A549 (cell line): ENCODE measurements at regions not wholly inside any gene's neighbourhood (a gene's known extent, or its start where the extent isn't known, plus 50 kb on each side); places are given as distances from the start of the nearest gene placed in this dataset.

Source experiments
- ATAC-seq, 2 experiments: fragments of 200-7000 bp in 1 of 2; fragments of >200 bp in 1 of 2; cut with Nextera tagmentation in 1 of 2; cut with Tn5 transposase in 1 of 2; 3 replicates each; pipeline versions ENCODE4 v1.8.0 to v1.9.1; 2018 to 2020; ENCODE audit warnings: mild to moderate bottlenecking in 1 of 2, moderate library complexity in 1 of 2
- CTCF ChIA-PET: fragments of 300-600 bp; sonication (Branson Sonifier 250); formaldehyde crosslinking; extraction: SDS; loops from one replicate; lab custom pipeline; 2021; ENCODE audit warnings: antibody characterized with exemption, inconsistent platforms; lab: Yijun Ruan, JAX
- POLR2A ChIA-PET: fragments of 350-600 bp; formaldehyde crosslinking; extraction: SDS; loops from one replicate; lab custom pipeline; 2021; ENCODE audit warnings: antibody characterized with exemption, inconsistent platforms; lab: Yijun Ruan, JAX
- DNase-seq, 2 experiments: peaks; one replicate each; pipeline versions ENCODE4 v3.0.0 to v3.0.0-alpha.2; 2011 to 2016; ENCODE audit warnings: low read depth in 1 of 2, low spot score in 1 of 2
- FAIRE-seq: peaks from 2 replicates; lab custom pipeline; 2011; peaks lifted over from hg19 to GRCh38; lab: Jason Lieb, UNC
- H3K27ac ChIP-seq, 2 experiments: fragments of >200 bp; sonication (Bioruptor Twin); formaldehyde crosslinking; 3 replicates each; pipeline ENCODE4 v1.5.1; 2016 to 2017
- H3K4me1 ChIP-seq: fragments of >200 bp; sonication (Bioruptor Twin); formaldehyde crosslinking; 3 replicates; pipeline ENCODE4 v1.6.1; 2016
- H3K4me2 ChIP-seq: fragments of >200 bp; sonication (Bioruptor Twin); formaldehyde crosslinking; 3 replicates; pipeline ENCODE4 v1.6.1; 2016
- H3K4me3 ChIP-seq: fragments of >200 bp; sonication (Bioruptor Twin); formaldehyde crosslinking; 3 replicates; pipeline ENCODE4 v1.5.1; 2016
- H3K9me3 ChIP-seq: fragments of >200 bp; sonication (Bioruptor Twin); formaldehyde crosslinking; 3 replicates; pipeline ENCODE4 v1.6.1; 2016
- CBX2 ChIP-seq: fragments of 200-600 bp; sonication (generic); IDR thresholded peaks from 2 replicates; pipeline ENCODE4 v1.6.1; 2016; ENCODE audit warnings: low read depth, mild to moderate bottlenecking, borderline replicate concordance
- CBX8 ChIP-seq: fragments of 200-600 bp; sonication (generic); IDR thresholded peaks from 2 replicates; pipeline ENCODE4 v1.6.1; 2016
- CEBPB ChIP-seq, 2 experiments: fragments of >200 bp in 1 of 2; sonication (Bioruptor Twin) in 1 of 2; formaldehyde crosslinking in 1 of 2; IDR thresholded peaks; 2 replicates each; pipeline ENCODE4 v1.6.1; 2012 to 2016
- ESRRA ChIP-seq: fragments of 150-350 bp; IDR thresholded peaks from 2 replicates; pipeline ENCODE4 v1.6.1; 2014; ENCODE audit warnings: mild to moderate bottlenecking, low read length, borderline replicate concordance
- FOSB ChIP-seq: fragments of 250-450 bp; sonication (Bioruptor Pico); IDR thresholded peaks from 2 replicates; pipeline ENCODE4 v1.5.0; 2020; ENCODE audit warnings: mild to moderate bottlenecking, moderate library complexity
- FOSL2 ChIP-seq, 2 experiments: fragments of 450-650 bp in 1 of 2; fragments of >200 bp in 1 of 2; sonication (Bioruptor Twin) in 1 of 2; formaldehyde crosslinking; IDR thresholded peaks; 2 replicates each; pipeline versions ENCODE4 v1.5.0 to v1.6.1; 2016 to 2020; ENCODE audit warnings: mild to moderate bottlenecking in 1 of 2, moderate library complexity in 1 of 2
- FOXS1 ChIP-seq: fragments of 250-450 bp; sonication (Bioruptor Pico); IDR thresholded peaks from 2 replicates; pipeline ENCODE4 v1.5.0; 2020; ENCODE audit warnings: mild to moderate bottlenecking, moderate library complexity
- HDAC2 ChIP-seq: fragments of 200-600 bp; sonication (generic); IDR thresholded peaks from 2 replicates; pipeline ENCODE4 v1.6.1; 2016
- HOXA7 ChIP-seq: fragments of 250-450 bp; sonication (Bioruptor Pico); IDR thresholded peaks from 2 replicates; pipeline ENCODE4 v1.5.0; 2020; ENCODE audit warnings: mild to moderate bottlenecking, moderate library complexity
- HOXB13 ChIP-seq: fragments of 250-450 bp; sonication (Bioruptor Pico); IDR thresholded peaks from 2 replicates; pipeline ENCODE4 v1.5.0; 2020; ENCODE audit warnings: low read depth, mild to moderate bottlenecking, moderate library complexity
- JUN ChIP-seq, 2 experiments: fragments of >200 bp; sonication (Bioruptor Twin); formaldehyde crosslinking; IDR thresholded peaks; 2 replicates in 1 of 2; 3 replicates in 1 of 2; pipeline ENCODE4 v1.6.1; 2016 to 2017
- MYC ChIP-seq: IDR thresholded peaks from 2 replicates; pipeline ENCODE4 v1.6.1; 2012; ENCODE audit warnings: mild to moderate bottlenecking, inconsistent platforms, low read length, improper control_type of control experiment, borderline replicate concordance
- NPAS2 ChIP-seq: fragments of 250-450 bp; sonication (Bioruptor Pico); IDR thresholded peaks from 2 replicates; pipeline ENCODE4 v1.8.0; 2022; ENCODE audit warnings: mild to moderate bottlenecking, moderate library complexity, borderline replicate concordance
- POLR2A ChIP-seq: IDR thresholded peaks from 2 replicates; pipeline ENCODE4 v1.6.1; 2012; ENCODE audit warnings: mild to moderate bottlenecking, low read length
- RAD21 ChIP-seq, 2 experiments: fragments of >200 bp in 1 of 2; sonication (Bioruptor Twin) in 1 of 2; formaldehyde crosslinking in 1 of 2; IDR thresholded peaks in 1 of 2; conservative IDR thresholded peaks in 1 of 2; 2 replicates in 1 of 2; 3 replicates in 1 of 2; pipeline ENCODE4 v1.6.1; 2012 to 2018; ENCODE audit warnings: inconsistent platforms in 1 of 2
- RCOR1 ChIP-seq: fragments of 150-350 bp; IDR thresholded peaks from 2 replicates; pipeline ENCODE4 v1.6.1; 2014; ENCODE audit warnings: antibody characterized with exemption, low read length, low read depth
- RFX5 ChIP-seq: fragments of 450-650 bp; IDR thresholded peaks from 2 replicates; pipeline ENCODE4 v1.7.1; 2014; ENCODE audit warnings: antibody characterized with exemption, mild to moderate bottlenecking, moderate library complexity
- RNF2 ChIP-seq: fragments of 200-600 bp; sonication (generic); IDR thresholded peaks from 2 replicates; pipeline ENCODE4 v1.6.1; 2016; ENCODE audit warnings: low read depth, mild to moderate bottlenecking, antibody characterized with exemption, moderate library complexity, borderline replicate concordance
- SREBF2 ChIP-seq: fragments of 450-650 bp; IDR thresholded peaks from 2 replicates; pipeline ENCODE4 v1.6.1; 2014; ENCODE audit warnings: mild to moderate bottlenecking, moderate library complexity
- ZFP36 ChIP-seq: fragments of 450-650 bp; IDR thresholded peaks from 2 replicates; pipeline ENCODE4 v1.6.1; 2014; ENCODE audit warnings: borderline replicate concordance; ENCODE audit not compliant: partially characterized antibody
- WGBS: methylation state at CpG from one replicate; pipeline ENCODE4 v1.1.6; 2017; ENCODE audit errors: missing lambda C conversion rate; 5-methylcytosine and 5-hydroxymethylcytosine counted together
- TF ChIP-seq, protein P1 (sequence below): IDR thresholded peaks from 2 replicates; pipeline ENCODE4 v1.6.1; 2012
- TF ChIP-seq, protein P2 (sequence below): IDR thresholded peaks from 2 replicates; pipeline ENCODE4 v1.6.1; 2012; ENCODE audit warnings: low read depth, borderline replicate concordance
- TF ChIP-seq, protein P3 (sequence below): IDR thresholded peaks from 2 replicates; pipeline ENCODE4 v1.6.1; 2012
- TF ChIP-seq, protein P4 (sequence below): fragments of 200-600 bp; sonication (generic); IDR thresholded peaks from 2 replicates; pipeline ENCODE4 v1.6.1; 2016; ENCODE audit warnings: antibody characterized with exemption, mild to moderate bottlenecking, moderate library complexity

DNA sequence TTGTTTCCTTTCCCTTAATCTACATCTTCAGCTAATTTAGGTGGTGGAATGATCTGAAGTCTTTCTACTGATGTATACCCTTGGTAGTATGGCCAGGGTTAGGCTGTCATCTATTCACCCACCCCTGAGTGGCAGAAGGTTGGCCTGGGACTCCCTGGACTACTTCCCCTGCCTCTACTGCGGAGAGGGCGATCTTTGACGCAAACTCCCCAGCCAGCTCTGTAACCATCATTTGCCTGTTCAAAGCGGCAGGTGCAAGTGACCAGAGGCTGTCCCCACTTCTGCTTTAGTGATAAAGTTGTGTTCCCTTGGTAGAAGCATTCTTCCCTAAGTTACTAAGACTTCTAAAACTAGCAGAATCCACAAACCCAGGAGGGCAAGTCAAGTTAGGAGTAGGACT, 70.8 kb upstream of the UNC5B start:
- H3K27ac ChIP-seq: no peak overlapping the region
- CTCF ChIA-PET: interaction anchor here (1.2 to 1.5 kb wide), 2 partner anchors 11 to 67 kb away, joined by 3 to 6 read pairs; no protein-coding TSS in a partner anchor
- H3K9me3 ChIP-seq: no peaks in the 10 kb centered on the region
- no peak overlapping the region for H3K4me3 ChIP-seq
- DNase-seq (no peak), FAIRE-seq (no peak)
- WGBS: 48% methylated on average over 4 of the region's 4 CpGs
- TF ChIP-seq NPAS2 (CRISPR knock-in tag): no peak
- TF ChIP-seq MYC: no peak
- no peak for TF ChIP-seq FOSL2 (IDR thresholded peaks at IDR 0.05)
- TF ChIP-seq FOSL2 (CRISPR knock-in tag; IDR thresholded peaks at IDR 0.05): no peak
- TF ChIP-seq CBX8: no peak
- TF ChIP-seq RNF2: no peak
- TF ChIP-seq, protein P1, sequence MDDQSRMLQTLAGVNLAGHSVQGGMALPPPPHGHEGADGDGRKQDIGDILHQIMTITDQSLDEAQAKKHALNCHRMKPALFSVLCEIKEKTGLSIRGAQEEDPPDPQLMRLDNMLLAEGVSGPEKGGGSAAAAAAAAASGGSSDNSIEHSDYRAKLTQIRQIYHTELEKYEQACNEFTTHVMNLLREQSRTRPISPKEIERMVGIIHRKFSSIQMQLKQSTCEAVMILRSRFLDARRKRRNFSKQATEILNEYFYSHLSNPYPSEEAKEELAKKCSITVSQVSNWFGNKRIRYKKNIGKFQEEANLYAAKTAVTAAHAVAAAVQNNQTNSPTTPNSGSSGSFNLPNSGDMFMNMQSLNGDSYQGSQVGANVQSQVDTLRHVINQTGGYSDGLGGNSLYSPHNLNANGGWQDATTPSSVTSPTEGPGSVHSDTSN: no peak
- no peak for TF ChIP-seq HDAC2
- no peak for TF ChIP-seq ESRRA
- no peak for TF ChIP-seq FOXS1 (CRISPR knock-in tag)
- TF ChIP-seq, protein P2, sequence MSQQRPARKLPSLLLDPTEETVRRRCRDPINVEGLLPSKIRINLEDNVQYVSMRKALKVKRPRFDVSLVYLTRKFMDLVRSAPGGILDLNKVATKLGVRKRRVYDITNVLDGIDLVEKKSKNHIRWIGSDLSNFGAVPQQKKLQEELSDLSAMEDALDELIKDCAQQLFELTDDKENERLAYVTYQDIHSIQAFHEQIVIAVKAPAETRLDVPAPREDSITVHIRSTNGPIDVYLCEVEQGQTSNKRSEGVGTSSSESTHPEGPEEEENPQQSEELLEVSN: no peak
- TF ChIP-seq RCOR1: no peak
- no peak for TF ChIP-seq SREBF2
- no peak for TF ChIP-seq POLR2A
- TF ChIP-seq RFX5: no peak
- TF ChIP-seq, protein P3, sequence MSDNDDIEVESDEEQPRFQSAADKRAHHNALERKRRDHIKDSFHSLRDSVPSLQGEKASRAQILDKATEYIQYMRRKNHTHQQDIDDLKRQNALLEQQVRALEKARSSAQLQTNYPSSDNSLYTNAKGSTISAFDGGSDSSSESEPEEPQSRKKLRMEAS: no peak
- no peak for TF ChIP-seq FOSB
- TF ChIP-seq, all 56 proteins: peak for 0
- no peak overlapping the region for H3K4me2 ChIP-seq
- no peak for ATAC-seq
- no peaks in the 10 kb centered on the region for H3K4me1 ChIP-seq
- POLR2A ChIA-PET: no interaction called here

DNA sequence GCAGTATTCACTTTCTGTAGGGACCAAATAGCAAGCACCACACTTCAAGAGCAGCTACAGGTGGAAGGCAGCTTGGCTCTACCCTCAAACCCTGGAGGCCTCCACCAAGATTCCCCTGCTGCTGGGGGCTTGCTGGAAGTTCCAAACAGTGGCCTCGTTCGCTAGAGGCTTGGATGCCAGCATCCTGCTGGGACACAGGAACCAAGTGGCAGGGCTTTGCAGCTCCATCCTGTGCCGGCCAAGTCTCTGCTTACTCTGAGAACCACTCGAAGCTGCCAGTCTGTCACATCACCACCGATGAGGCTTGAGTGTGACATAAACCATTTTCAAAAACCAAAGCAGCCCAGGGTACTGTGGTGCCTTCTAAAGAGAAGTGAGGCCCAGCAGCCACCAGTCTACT, 69.2 kb upstream of the UNC5B start:
- no peak for ATAC-seq

DNA sequence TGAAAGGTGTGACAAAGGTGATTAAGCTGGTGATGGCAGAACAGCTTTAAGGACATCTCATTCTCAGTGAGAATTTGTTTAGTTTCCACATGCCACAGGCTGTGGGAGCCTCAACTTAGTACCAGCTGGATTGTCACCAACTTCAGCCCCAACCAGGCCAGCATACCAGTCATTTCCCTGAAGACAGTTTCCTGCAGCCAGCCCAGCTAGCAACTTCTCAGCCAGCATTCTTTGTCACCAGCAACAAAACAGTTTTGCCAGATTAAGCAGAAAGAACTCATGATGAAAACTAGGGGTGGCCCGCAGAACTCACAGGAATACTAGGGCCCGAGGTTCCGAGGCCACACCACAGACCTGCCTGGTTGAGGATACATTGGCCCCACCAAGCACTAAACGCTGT, 68.8 kb upstream of the UNC5B start:
- POLR2A ChIA-PET: no interaction called here
- no peaks in the 10 kb centered on the region for H3K9me3 ChIP-seq
- no peak overlapping the region for H3K27ac ChIP-seq
- ATAC-seq (no peak), DNase-seq (no peak), FAIRE-seq (no peak)
- no peaks in the 10 kb centered on the region for H3K4me1 ChIP-seq
- no peak overlapping the region for H3K4me3 ChIP-seq
- WGBS: 36% methylated on average over 4 of the region's 4 CpGs
- TF ChIP-seq CEBPB (IDR thresholded peaks at IDR 0.05) (no peak), RNF2 (no peak), HOXB13 (no peak), MYC (no peak), RAD21 (conservative IDR thresholded peaks at IDR 0.05 in 1 of 2, IDR thresholded peaks at IDR 0.05 in 1 of 2) (no peak), JUN (IDR thresholded peaks at IDR 0.05) (no peak), HOXA7 (CRISPR knock-in tag) (no peak)
- TF ChIP-seq, protein P4, sequence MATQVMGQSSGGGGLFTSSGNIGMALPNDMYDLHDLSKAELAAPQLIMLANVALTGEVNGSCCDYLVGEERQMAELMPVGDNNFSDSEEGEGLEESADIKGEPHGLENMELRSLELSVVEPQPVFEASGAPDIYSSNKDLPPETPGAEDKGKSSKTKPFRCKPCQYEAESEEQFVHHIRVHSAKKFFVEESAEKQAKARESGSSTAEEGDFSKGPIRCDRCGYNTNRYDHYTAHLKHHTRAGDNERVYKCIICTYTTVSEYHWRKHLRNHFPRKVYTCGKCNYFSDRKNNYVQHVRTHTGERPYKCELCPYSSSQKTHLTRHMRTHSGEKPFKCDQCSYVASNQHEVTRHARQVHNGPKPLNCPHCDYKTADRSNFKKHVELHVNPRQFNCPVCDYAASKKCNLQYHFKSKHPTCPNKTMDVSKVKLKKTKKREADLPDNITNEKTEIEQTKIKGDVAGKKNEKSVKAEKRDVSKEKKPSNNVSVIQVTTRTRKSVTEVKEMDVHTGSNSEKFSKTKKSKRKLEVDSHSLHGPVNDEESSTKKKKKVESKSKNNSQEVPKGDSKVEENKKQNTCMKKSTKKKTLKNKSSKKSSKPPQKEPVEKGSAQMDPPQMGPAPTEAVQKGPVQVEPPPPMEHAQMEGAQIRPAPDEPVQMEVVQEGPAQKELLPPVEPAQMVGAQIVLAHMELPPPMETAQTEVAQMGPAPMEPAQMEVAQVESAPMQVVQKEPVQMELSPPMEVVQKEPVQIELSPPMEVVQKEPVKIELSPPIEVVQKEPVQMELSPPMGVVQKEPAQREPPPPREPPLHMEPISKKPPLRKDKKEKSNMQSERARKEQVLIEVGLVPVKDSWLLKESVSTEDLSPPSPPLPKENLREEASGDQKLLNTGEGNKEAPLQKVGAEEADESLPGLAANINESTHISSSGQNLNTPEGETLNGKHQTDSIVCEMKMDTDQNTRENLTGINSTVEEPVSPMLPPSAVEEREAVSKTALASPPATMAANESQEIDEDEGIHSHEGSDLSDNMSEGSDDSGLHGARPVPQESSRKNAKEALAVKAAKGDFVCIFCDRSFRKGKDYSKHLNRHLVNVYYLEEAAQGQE: no peak
- no peak overlapping the region for H3K4me2 ChIP-seq
- CTCF ChIA-PET: interaction anchor here (0.8 to 1.8 kb wide), 2 partner anchors 9 to 12 kb away, joined by 3 to 7 read pairs; no protein-coding TSS in a partner anchor

More for the DNA sequence above, 69.2 kb upstream of the UNC5B start:
- no peak for FAIRE-seq
- Histone ChIP-seq H3K4me2 (no peak overlapping the region), H3K4me3 (no peak overlapping the region), H3K9me3 (no peaks in the 10 kb centered on the region), H3K27ac (no peak overlapping the region), H3K4me1 (no peaks in the 10 kb centered on the region)
- ChIA-PET CTCF (interaction anchor here (0.6 to 1.8 kb wide), 4 partner anchors 10 to 220 kb away, joined by 3 to 7 read pairs (median 3); no protein-coding TSS in a partner anchor), POLR2A (no interaction called here)
- WGBS: 23% methylated on average over 5 of the region's 5 CpGs
- no peak for DNase-seq
- TF ChIP-seq ZFP36 (no peak), CBX2 (no peak), MYC (no peak)
